ENCODE measurements at regions not wholly inside any gene's neighbourhood (a gene's known extent, or its start where the extent isn't known, plus 50 kb on each side); places are given as distances from the start of the nearest gene placed in this dataset.

DNA sequence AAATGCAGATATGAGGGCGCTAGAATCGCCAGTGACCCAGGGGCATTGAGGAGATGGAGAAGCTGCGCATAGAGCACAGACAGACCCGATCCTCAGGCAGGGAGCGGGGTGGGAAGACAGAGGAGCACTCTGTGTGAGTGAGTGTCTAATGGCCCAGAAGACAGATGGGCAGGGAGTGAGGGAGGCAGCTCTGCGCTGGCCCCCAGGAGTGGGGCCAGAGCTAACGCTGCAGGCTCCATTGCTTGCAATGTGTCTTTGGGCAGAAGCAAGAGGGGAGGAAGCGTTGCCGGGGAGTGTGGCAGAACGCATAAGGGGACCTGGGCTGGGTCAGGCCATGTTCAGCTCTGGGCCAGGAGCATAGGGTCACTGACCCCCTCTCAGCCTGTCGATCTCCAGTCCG lies 207.0 kb downstream of the TBXT start:
- intact Hi-C loops (cut with micrococcal nuclease), result no loop called here

DNA sequence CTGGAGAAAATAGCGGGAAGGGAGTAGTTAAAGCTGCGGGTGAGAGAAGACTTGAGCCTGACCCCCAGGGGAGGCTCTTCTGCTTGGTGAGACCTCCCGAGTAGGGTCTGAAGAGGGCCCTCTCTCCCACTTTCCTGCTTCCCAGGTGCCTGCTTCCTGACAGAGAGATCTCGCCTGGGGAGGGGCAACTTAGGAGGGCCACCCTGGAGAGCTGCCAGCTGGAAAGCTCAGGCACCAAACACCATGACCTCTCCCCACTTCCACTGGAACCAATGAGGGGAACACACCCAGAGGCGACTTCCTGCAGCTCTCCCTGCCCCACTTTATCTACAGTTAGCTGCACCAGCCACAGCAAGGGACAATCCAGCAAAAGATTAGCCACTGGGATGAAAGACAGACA lies 208.0 kb downstream of the TBXT start:
- intact Hi-C loops (cut with micrococcal nuclease), result no loop called here

- intact Hi-C loops (cut with micrococcal nuclease), result no loop called here
These were observed 210.8 kb downstream of the TBXT start for GRCh38 chr6:165956874-165957273.

- intact Hi-C loops (cut with micrococcal nuclease), result no loop called here
These were observed 215.1 kb downstream of the TBXT start for GRCh38 chr6:165952514-165952913.

GRCh38 chr6:165950316-165950715 lies 217.3 kb downstream of the TBXT start:
- intact Hi-C loops (cut with micrococcal nuclease), result no loop called here

DNA sequence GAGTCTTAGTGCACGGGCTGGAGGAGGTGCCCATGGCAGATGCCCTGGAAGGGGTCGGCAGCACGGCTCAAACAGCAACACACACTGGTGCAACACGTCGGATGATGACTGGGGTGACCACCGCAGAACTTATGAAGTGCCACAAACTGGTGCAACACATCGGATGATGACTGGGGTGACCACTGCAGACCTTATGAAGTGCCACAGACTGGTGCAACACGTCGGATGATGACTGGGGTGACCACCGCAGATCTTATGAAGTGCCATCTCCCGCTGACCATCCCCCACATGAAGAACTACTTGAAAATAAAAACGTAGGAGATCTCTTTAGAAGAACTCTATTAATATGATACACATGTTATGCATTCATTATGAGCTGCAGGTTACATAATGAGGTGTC lies 218.3 kb downstream of the TBXT start:
- intact Hi-C loops (cut with micrococcal nuclease), result no loop called here

DNA sequence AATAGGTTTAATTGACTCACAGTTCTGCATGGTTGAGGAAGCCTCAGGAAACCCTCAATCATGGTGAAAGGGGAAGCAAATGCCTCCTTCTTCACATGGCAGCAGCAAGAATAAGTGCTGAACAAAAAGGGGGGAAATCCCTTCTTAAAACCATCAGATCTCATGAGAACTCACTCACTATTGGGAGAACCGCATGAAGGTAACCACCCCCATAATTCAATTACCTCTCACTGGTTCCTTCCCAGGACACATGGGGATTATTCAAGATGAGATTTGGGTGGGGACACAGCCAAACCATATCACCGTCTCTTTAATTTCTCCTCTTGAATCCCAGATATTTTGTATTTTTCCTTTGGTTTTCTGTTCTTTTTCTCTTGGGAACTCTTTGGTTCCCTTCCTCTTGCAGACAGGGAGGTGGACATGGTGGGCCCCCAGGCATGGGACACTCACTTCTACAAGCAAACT lies 223.6 kb downstream of the TBXT start:
- intact Hi-C loops (cut with micrococcal nuclease), result no loop called here

DNA sequence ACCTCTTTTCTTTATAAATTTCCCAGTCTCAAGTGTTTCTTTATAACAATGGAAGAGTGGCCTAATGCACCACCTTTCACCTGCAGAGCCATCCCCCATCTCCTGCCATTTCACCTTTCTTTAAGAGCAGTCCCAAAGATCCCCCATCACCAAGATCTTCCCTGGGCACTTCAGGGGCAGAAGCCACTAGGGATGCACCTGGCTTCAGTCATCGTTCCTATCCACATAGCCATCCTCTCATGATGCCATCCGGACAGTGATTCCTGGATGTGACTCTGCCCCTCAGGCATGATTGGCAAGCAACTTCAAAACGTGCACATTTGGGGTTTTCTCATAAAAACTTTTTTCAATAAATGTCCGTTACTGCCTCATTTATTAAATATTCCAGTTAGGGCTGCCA lies 225.9 kb downstream of the TBXT start:
- intact Hi-C loops (cut with micrococcal nuclease), result no loop called here

GRCh38 chr6:165941249-165941775 lies 226.3 kb downstream of the TBXT start:
- intact Hi-C loops (cut with micrococcal nuclease), result no loop called here

DNA sequence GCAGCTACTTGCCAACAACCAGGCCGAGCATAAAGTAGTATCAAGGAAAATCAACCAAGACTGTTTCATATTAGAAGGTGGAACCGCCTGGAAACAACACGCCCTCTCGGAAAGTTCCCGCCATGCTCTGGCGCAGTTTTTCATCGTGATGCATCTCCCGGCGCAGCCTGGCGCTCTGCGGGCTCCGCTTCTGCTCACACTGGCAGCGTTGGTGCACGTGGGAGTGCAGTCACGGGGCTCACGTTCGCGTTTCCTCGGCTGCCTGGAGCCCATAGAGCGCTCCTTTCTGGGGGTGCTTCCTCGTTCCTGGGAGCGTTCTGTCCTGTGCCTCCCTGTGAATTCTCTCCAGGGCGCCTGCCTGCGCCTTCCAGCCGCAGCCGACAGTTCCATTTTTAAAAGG lies 227.3 kb downstream of the TBXT start:
- intact Hi-C loops (cut with micrococcal nuclease), result no loop called here

DNA sequence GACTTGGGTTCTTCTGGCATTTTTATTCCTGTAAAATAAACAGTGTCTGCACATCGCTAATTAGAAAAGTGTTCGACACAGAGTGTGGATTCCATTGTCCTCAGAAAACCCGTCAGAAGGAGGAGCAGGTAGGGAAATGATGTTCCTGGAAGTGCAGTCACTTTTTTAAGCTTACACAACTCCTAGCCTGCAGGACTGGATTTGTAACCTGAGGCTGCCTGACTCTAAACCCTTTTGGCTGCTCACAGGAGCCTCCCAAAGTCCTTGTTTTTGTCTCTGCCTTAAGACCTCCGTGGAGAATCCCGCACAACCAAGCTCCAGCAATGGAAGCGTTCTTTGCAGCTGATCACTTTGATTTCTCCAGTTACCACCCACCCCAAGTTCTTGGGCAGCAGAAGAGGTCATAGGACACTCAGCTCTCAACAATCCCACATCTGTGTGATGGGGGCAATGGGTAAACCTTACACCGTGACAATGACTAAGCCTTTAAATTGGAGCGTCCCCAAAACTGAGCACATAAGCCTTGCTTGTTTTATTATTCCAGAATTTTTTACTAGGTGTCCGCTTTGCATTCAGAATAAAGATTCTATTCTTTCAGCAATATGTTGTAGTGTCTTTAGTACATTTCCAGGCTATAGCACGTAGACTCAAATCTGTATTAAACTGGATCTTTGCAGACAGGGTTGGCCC lies 227.9 kb downstream of the TBXT start:
- intact Hi-C loops (cut with micrococcal nuclease), result no loop called here

DNA sequence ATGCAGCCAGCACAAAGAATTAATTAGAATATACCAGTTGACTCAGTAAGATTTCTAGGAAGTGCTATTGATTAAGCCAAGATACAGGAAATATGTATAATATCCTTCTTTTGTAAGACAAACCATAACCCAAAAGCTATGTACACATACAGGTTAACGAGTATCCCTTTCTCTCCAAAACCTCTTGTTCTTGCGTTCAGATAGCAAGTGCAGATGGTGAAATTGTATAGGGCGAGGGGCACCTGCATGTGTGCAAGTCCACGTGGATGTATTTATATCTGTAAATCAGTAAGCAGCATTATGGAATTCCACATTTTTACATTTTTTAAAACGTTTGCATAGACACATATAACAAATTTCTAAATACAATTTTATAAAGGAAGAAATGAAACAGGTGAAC lies 228.6 kb downstream of the TBXT start:
- intact Hi-C loops (cut with micrococcal nuclease), result no loop called here

DNA sequence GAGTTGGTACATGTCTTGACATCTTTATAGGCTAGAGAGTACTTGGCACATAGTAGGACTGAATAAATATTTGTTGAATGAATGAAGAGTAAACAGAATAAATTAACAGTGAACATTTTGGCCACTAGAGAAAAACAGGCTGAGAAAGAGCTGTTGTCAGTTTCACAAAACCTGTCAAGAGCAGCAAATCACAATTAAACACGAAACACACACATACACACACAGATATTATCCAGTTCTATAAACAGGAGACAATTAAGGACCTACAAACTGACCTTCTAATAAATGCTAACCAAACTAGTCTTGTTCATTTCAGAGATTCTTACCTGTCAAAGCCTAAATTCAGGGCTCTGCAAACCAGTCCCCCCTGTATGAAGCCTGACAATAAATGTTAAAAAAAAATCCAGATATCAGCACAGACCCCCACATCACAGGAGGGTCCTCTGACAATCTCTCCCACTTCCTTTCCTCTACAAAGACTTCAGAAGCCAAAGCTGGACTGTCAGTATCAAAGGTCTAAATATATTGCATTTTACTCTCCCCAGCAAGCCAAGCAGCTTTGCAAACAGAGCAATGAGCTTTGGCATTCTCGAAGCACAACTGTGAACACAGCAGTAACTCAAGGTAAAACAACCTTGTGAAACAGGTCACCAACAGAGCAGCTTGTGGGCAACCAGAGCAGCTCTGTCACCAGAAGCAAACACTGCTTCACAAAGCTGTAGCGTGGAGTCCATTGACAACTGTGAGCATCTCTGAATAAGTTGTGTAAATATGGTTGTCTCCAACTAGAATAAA lies 229.9 kb downstream of the TBXT start:
- intact Hi-C loops (cut with micrococcal nuclease), result no loop called here

DNA sequence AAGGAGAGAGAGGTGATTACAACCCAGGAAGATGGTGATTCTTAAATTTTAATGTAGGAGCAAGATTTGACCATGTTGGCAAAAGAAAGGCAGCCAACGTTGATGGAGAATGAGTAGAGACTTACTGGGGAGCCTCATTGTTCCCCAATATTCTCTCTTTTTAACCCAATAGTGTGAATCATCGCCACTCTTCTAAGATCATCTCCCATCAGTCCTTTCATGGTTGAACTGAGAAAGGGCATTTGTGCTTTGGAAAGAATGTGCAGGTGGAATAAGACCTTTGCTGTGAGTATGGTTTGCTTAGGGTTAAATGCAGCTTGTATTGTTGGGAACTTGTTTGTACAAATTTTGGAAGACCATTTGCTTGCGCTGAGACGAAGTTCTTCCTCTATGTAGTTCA lies 231.0 kb downstream of the TBXT start:
- intact Hi-C loops (cut with micrococcal nuclease), result no loop called here

DNA sequence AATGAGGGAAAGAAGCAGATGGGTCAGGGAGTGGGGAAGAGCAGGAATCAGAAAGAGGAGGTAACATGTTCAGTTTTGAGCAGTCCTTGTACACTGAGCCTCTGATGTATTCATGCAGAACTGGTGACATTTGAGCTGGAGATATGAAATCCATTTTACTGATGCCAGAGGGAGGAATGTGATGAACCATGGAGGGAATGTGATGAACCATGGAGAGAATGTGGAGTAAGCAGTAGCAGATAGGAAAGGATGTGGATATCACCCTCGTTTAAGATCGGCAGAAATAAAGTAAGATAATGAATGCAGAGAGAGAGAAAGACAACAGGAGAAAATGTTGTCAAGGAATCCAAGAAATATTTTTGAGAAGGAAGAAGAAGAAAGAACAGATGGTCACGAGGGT lies 231.6 kb downstream of the TBXT start:
- intact Hi-C loops (cut with micrococcal nuclease), result no loop called here

GRCh38 chr6:165931675-165932074 lies 236.0 kb downstream of the TBXT start:
- intact Hi-C loops (cut with micrococcal nuclease), result no loop called here

GRCh38 chr6:165930668-165931214 lies 236.9 kb downstream of the TBXT start:
- intact Hi-C loops (cut with micrococcal nuclease), result no loop called here

DNA sequence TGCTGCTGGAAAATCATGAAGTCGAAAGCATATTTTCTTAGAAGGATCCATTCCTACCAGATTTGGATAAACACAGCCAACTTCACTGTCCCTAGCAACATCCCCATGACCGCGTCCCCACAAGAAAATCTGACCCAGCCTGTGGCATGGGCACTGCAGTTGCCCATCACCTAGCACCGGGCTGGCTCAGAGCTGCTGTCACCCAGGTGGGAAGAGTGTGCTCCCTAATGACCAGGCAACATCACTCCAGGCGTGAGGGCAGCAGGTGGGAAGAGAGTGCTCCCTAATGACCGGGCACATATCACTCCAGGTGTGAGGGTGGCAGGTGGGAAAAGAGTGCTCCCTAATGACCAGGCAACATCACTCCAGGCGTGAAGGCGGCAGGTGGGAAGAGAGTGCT lies 238.0 kb downstream of the TBXT start:
- intact Hi-C loops (cut with micrococcal nuclease), result no loop called here

DNA sequence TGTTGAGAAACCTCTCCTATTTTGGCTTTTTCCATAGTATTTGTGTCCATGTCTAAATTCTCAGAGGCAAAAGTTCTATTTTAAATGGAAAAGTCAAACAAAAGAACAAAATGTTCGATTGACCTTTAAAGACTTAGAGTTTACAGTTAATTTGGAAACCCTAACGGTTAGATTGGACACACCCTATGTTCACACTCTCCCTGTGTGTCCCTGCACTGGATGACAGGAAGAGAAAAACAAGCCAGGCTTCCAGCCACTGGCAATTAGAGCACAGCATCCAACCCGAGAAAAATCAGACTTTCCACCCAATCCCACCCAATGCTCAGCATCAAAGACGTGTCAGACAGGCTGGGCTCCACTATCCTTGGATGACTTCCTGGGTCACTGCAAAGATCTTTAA lies 241.3 kb downstream of the TBXT start:
- intact Hi-C loops (cut with micrococcal nuclease), result no loop called here

DNA sequence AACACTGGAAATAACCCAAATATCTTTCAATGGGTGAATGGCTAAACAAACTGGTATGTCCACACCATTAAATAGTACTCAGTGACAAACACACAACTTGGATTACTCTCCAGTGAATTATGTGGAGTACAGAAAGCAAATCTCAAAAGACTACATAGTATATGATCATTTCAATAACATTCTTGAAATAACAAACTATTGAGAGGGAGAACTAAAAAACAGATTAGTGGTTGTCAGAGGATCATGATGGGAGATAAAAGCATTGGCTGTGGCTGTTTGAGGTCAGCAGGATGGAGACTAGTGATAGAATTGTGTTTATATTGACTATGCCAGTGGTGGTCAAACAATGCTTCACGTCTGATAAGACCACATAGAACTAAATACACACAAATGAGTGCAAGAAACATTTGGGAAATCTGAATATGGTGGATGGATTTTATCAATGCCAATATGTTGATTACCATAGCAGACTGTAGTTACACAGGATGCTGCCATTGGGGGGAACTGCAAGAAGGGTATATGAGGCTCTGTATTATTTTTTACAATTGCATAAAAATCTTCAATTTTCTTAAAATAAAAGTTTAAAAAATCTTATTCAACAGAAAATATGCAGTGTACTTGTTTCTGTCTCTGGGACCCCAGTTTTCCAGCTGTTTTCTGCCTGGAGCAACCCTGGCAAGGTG lies 242.0 kb downstream of the TBXT start:
- intact Hi-C loops (cut with micrococcal nuclease), result no loop called here

DNA sequence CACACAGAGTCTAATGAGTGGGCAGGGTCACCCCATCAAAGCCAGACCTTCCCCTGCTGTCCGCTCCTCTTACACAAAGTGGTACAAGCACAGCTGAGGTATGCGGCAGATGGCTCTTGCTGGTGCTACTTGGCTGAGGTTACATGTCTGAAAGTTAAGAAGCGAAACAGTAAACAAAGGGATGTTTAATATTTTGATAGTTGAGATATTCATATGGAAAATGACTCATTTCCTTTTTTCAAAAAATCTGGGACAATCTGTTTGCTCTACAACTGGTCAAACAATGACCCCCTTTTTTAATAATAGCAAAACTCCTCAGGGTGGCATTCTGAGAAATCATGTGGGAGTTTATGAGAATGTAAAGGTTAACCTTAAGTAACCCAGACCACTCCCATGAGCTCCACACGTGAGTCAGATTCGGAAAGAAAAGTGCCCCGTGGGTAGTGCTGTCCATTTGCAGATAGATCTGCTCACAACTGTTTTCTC lies 245.3 kb downstream of the TBXT start:
- intact Hi-C loops (cut with micrococcal nuclease), result no loop called here
